Trophoblast cell (in vitro differentiated cells and primary cell): ENCODE measurements at regions not wholly inside any gene's neighbourhood (a gene's known extent, or its start where the extent isn't known, plus 50 kb on each side); places are given as distances from the start of the nearest gene placed in this dataset.
A peak's percentile ranks its signal among the peaks of the same experiment; 100 is the strongest.

ENCODE experiments used
- DNase-seq, 2 donors: peaks; one replicate each; pipeline ENCODE4 v3.0.0-alpha.2; 2016
- H2AFZ ChIP-seq: 2 replicates; pipeline ENCODE4 v1.6.1; 2013; ENCODE audit warnings: low read length, moderate library complexity, mild to moderate bottlenecking; ENCODE audit not compliant: insufficient read depth, poor library complexity
- H2AK5ac ChIP-seq: 2 replicates; pipeline ENCODE4 v1.6.1; 2013; ENCODE audit warnings: mild to moderate bottlenecking, low read length
- H2BK120ac ChIP-seq: 2 replicates; pipeline ENCODE4 v1.6.1; 2013; ENCODE audit warnings: low read length, mild to moderate bottlenecking, moderate library complexity; ENCODE audit not compliant: insufficient read depth, poor library complexity
- H2BK12ac ChIP-seq: 2 replicates; pipeline ENCODE4 v1.6.1; 2013; ENCODE audit warnings: mild to moderate bottlenecking, low read length, moderate library complexity
- H2BK5ac ChIP-seq: 2 replicates; pipeline ENCODE4 v1.6.1; 2013; ENCODE audit warnings: low read length, low read depth, moderate library complexity, mild to moderate bottlenecking; ENCODE audit not compliant: poor library complexity
- H3K14ac ChIP-seq: 2 replicates; pipeline ENCODE4 v1.6.1; 2013; ENCODE audit warnings: mild to moderate bottlenecking, low read length
- H3K18ac ChIP-seq: 2 replicates; pipeline ENCODE4 v1.6.1; 2013; ENCODE audit warnings: mild to moderate bottlenecking, low read length
- H3K23ac ChIP-seq: 2 replicates; pipeline ENCODE4 v1.6.1; 2013; ENCODE audit warnings: low read length
- H3K27ac ChIP-seq: 2 replicates; pipeline ENCODE4 v1.5.1; 2013; ENCODE audit warnings: low read depth, mild to moderate bottlenecking, inconsistent platforms, low read length, moderate library complexity
- H3K27me3 ChIP-seq: 2 replicates; pipeline ENCODE4 v1.6.1; 2013; ENCODE audit warnings: inconsistent platforms, mild to moderate bottlenecking, low read length, moderate library complexity; ENCODE audit not compliant: insufficient read depth
- H3K36me3 ChIP-seq, 2 experiments: 1 replicate in 1 of 2; 2 replicates in 1 of 2; pipeline ENCODE4 v1.6.1; 2013; ENCODE audit warnings: low read length in 2 of 2, mild to moderate bottlenecking in 2 of 2, moderate library complexity in 1 of 2; ENCODE audit not compliant: insufficient read depth in 2 of 2, control insufficient read depth in 1 of 2
- H3K4ac ChIP-seq: 2 replicates; pipeline ENCODE4 v1.6.1; 2013; ENCODE audit warnings: low read depth, mild to moderate bottlenecking, low read length, moderate library complexity
- H3K4me1 ChIP-seq, 2 experiments: 1 replicate in 1 of 2; 2 replicates in 1 of 2; pipeline ENCODE4 v1.6.1; 2013; ENCODE audit warnings: low read length in 2 of 2, mild to moderate bottlenecking in 2 of 2, moderate library complexity in 1 of 2; ENCODE audit not compliant: insufficient read depth in 2 of 2, control insufficient read depth in 1 of 2
- H3K4me2 ChIP-seq: 2 replicates; pipeline ENCODE4 v1.6.1; 2013; ENCODE audit warnings: inconsistent platforms, mild to moderate bottlenecking, low read length, moderate library complexity
- H3K4me3 ChIP-seq: 2 replicates; pipeline ENCODE4 v1.5.1; 2013; ENCODE audit warnings: mild to moderate bottlenecking, low read depth, low read length, inconsistent platforms
- H3K79me1 ChIP-seq: one replicate; pipeline ENCODE4 v1.6.1; 2013; ENCODE audit warnings: low read length
- H3K79me2 ChIP-seq: 2 replicates; pipeline ENCODE4 v1.6.1; 2013; ENCODE audit warnings: low read length, mild to moderate bottlenecking; ENCODE audit not compliant: control insufficient read depth, insufficient read depth, poor library complexity
- H3K9ac ChIP-seq: 2 replicates; pipeline ENCODE4 v1.6.1; 2013; ENCODE audit warnings: mild to moderate bottlenecking, low read length
- H3K9me3 ChIP-seq: 2 replicates; pipeline ENCODE4 v1.6.1; 2013; ENCODE audit warnings: low read depth, mild to moderate bottlenecking, control low read depth, inconsistent platforms, low read length; ENCODE audit not compliant: insufficient read depth
- H4K12ac ChIP-seq: 2 replicates; pipeline ENCODE4 v1.6.1; 2013; ENCODE audit warnings: low read depth, mild to moderate bottlenecking, low read length, moderate library complexity
- H4K8ac ChIP-seq: 2 replicates; pipeline ENCODE4 v1.6.1; 2013; ENCODE audit warnings: low read depth, mild to moderate bottlenecking, low read length, moderate library complexity
- H4K91ac ChIP-seq: one replicate; pipeline ENCODE4 v1.6.1; 2013; ENCODE audit warnings: low read depth, mild to moderate bottlenecking, low read length, moderate library complexity
- WGBS: extraction: QIAGEN DNeasy Blood & Tissue Kit; methylation state at CpG from one replicate; pipeline ENCODE4 v1.1.7; 2013; ENCODE audit warnings: missing lambda C conversion rate; ENCODE audit not compliant: insufficient read length, insufficient coverage; ENCODE audit errors: extremely low coverage; 5-methylcytosine and 5-hydroxymethylcytosine counted together

- no peak overlapping the region for H3K4me3 ChIP-seq
- DNase-seq: peak in 1 of 2 donors; percentile 46
- no CpG with 5 or more reads among the region's 7 CpGs for WGBS
Measured at GRCh38 chr22:34111210-34111824, 191.0 kb upstream of the LARGE1 start.

GRCh38 chr22:34113381-34113780 lies 193.1 kb upstream of the LARGE1 start:
- Histone ChIP-seq H2AFZ (no peak overlapping the region), H2AK5ac (no peak overlapping the region), H3K9me3 (no peaks in the 10 kb centered on the region), H3K9ac (no peak overlapping the region), H3K4ac (no peak overlapping the region), H3K23ac (no peak overlapping the region), H3K79me1 (no peaks in the 10 kb centered on the region), H4K12ac (no peak overlapping the region), H3K4me1 (no peaks in the 10 kb centered on the region), H3K18ac (no peak overlapping the region), H2BK5ac (no peak overlapping the region), H3K79me2 (no peaks in the 10 kb centered on the region), H3K4me3 (no peak overlapping the region), H4K91ac (no peak overlapping the region), H3K36me3 (no peaks in the 10 kb centered on the region), H2BK12ac (no peak overlapping the region), H4K8ac (no peak overlapping the region), H2BK120ac (no peak overlapping the region), H3K14ac (no peak overlapping the region), H3K4me2 (no peak overlapping the region), H3K27ac (no peak overlapping the region), H3K27me3 (no peaks in the 10 kb centered on the region)
- WGBS: no CpG with 5 or more reads among the region's 6 CpGs
- DNase-seq: no peak

More at GRCh38 chr22:34111210-34111824, 191.0 kb upstream of the LARGE1 start:
- Histone ChIP-seq H3K9ac (no peak overlapping the region), H3K27ac (no peak overlapping the region), H3K27me3 (no peaks in the 10 kb centered on the region), H4K91ac (no peak overlapping the region), H3K4ac (no peak overlapping the region), H3K18ac (no peak overlapping the region), H2BK120ac (no peak overlapping the region), H3K14ac (no peak overlapping the region), H2BK5ac (no peak overlapping the region), H3K4me2 (no peak overlapping the region), H3K36me3 (no peaks in the 10 kb centered on the region), H4K12ac (no peak overlapping the region), H3K79me2 (no peaks in the 10 kb centered on the region), H3K79me1 (no peaks in the 10 kb centered on the region), H2AK5ac (no peak overlapping the region), H2AFZ (no peak overlapping the region), H4K8ac (no peak overlapping the region), H3K23ac (no peak overlapping the region), H2BK12ac (no peak overlapping the region), H3K4me1 (no peaks in the 10 kb centered on the region), H3K9me3 (no peaks in the 10 kb centered on the region)

GRCh38 chr22:34114406-34114805 lies 194.1 kb upstream of the LARGE1 start:
- H2AK5ac ChIP-seq: no peak overlapping the region
- no peaks in the 10 kb centered on the region for H3K27me3 ChIP-seq
- DNase-seq: no peak
- no peaks in the 10 kb centered on the region for H3K9me3 ChIP-seq
- H4K12ac ChIP-seq: no peak overlapping the region
- H3K27ac ChIP-seq: no peak overlapping the region
- H3K4me1 ChIP-seq: no peaks in the 10 kb centered on the region
- no peaks in the 10 kb centered on the region for H3K79me1 ChIP-seq
- no peak overlapping the region for H3K18ac ChIP-seq
- H3K4ac ChIP-seq: no peak overlapping the region
- H2BK12ac ChIP-seq: no peak overlapping the region
- H3K9ac ChIP-seq: no peak overlapping the region
- no peak overlapping the region for H3K4me3 ChIP-seq
- H2AFZ ChIP-seq: no peak overlapping the region
- H3K79me2 ChIP-seq: no peaks in the 10 kb centered on the region
- H3K23ac ChIP-seq: no peak overlapping the region
- no CpG with 5 or more reads among the region's 2 CpGs for WGBS
- no peak overlapping the region for H3K14ac ChIP-seq
- H3K36me3 ChIP-seq: no peaks in the 10 kb centered on the region
- no peak overlapping the region for H2BK120ac ChIP-seq
- no peak overlapping the region for H4K8ac ChIP-seq
- H2BK5ac ChIP-seq: no peak overlapping the region
- H4K91ac ChIP-seq: no peak overlapping the region
- H3K4me2 ChIP-seq: no peak overlapping the region

GRCh38 chr22:34115722-34116121 lies 195.4 kb upstream of the LARGE1 start:
- no peak for DNase-seq
- H3K27me3 ChIP-seq: no peaks in the 10 kb centered on the region
- no peak overlapping the region for H3K4ac ChIP-seq
- WGBS: no CpG with 5 or more reads among the region's 2 CpGs
- H3K23ac ChIP-seq: no peak overlapping the region
- no peak overlapping the region for H2AK5ac ChIP-seq
- no peaks in the 10 kb centered on the region for H3K9me3 ChIP-seq
- no peak overlapping the region for H4K8ac ChIP-seq
- H3K9ac ChIP-seq: no peak overlapping the region
- no peak overlapping the region for H3K18ac ChIP-seq
- no peak overlapping the region for H2BK120ac ChIP-seq
- no peaks in the 10 kb centered on the region for H3K4me1 ChIP-seq
- no peak overlapping the region for H2BK12ac ChIP-seq
- H2BK5ac ChIP-seq: no peak overlapping the region
- no peak overlapping the region for H3K4me2 ChIP-seq
- H4K91ac ChIP-seq: no peak overlapping the region
- H3K4me3 ChIP-seq: no peak overlapping the region
- H3K27ac ChIP-seq: no peak overlapping the region
- H3K79me1 ChIP-seq: no peaks in the 10 kb centered on the region
- H2AFZ ChIP-seq: no peak overlapping the region
- no peak overlapping the region for H4K12ac ChIP-seq
- no peaks in the 10 kb centered on the region for H3K79me2 ChIP-seq
- no peaks in the 10 kb centered on the region for H3K36me3 ChIP-seq
- H3K14ac ChIP-seq: no peak overlapping the region
